ENCODE measurements at regions not wholly inside any gene's neighbourhood (a gene's known extent, or its start where the extent isn't known, plus 50 kb on each side); places are given as distances from the start of the nearest gene placed in this dataset.

DNA sequence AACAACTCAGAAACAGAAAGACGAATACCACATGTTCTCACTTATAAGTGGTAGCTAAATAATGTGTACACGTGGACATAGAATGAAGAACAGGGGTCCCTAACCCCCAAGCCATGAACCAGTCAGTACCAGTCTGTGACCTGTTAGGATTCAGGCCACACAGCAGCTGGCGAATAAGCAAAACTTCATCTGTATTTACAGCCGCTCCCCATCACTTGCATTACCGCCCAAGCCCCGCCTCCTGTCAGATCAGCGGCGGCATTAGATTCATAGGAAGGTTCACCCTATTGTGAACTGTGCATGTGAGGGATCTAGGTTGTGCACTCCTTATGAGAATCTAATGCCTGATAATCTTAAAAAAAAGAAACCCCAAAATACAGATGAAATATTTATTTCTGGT, 1128.7 kb downstream of the NLGN4X start:
- TF ChIP-seq POLR2AphosphoS5 (IDR thresholded peaks at IDR 0.05; ENCODE audit: low read depth), result no peak
- TF ChIP-seq, protein P1, sequence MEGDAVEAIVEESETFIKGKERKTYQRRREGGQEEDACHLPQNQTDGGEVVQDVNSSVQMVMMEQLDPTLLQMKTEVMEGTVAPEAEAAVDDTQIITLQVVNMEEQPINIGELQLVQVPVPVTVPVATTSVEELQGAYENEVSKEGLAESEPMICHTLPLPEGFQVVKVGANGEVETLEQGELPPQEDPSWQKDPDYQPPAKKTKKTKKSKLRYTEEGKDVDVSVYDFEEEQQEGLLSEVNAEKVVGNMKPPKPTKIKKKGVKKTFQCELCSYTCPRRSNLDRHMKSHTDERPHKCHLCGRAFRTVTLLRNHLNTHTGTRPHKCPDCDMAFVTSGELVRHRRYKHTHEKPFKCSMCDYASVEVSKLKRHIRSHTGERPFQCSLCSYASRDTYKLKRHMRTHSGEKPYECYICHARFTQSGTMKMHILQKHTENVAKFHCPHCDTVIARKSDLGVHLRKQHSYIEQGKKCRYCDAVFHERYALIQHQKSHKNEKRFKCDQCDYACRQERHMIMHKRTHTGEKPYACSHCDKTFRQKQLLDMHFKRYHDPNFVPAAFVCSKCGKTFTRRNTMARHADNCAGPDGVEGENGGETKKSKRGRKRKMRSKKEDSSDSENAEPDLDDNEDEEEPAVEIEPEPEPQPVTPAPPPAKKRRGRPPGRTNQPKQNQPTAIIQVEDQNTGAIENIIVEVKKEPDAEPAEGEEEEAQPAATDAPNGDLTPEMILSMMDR (conservative IDR thresholded peaks at IDR 0.05; ENCODE audit: low read depth in 2 of 2), result no peak
- TF ChIP-seq, protein P2, sequence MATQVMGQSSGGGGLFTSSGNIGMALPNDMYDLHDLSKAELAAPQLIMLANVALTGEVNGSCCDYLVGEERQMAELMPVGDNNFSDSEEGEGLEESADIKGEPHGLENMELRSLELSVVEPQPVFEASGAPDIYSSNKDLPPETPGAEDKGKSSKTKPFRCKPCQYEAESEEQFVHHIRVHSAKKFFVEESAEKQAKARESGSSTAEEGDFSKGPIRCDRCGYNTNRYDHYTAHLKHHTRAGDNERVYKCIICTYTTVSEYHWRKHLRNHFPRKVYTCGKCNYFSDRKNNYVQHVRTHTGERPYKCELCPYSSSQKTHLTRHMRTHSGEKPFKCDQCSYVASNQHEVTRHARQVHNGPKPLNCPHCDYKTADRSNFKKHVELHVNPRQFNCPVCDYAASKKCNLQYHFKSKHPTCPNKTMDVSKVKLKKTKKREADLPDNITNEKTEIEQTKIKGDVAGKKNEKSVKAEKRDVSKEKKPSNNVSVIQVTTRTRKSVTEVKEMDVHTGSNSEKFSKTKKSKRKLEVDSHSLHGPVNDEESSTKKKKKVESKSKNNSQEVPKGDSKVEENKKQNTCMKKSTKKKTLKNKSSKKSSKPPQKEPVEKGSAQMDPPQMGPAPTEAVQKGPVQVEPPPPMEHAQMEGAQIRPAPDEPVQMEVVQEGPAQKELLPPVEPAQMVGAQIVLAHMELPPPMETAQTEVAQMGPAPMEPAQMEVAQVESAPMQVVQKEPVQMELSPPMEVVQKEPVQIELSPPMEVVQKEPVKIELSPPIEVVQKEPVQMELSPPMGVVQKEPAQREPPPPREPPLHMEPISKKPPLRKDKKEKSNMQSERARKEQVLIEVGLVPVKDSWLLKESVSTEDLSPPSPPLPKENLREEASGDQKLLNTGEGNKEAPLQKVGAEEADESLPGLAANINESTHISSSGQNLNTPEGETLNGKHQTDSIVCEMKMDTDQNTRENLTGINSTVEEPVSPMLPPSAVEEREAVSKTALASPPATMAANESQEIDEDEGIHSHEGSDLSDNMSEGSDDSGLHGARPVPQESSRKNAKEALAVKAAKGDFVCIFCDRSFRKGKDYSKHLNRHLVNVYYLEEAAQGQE (IDR thresholded peaks at IDR 0.05; ENCODE audit: unreplicated experiment), result no peak
- TF ChIP-seq EZH2 (IDR thresholded peaks at IDR 0.05; ENCODE audit: low read depth, unreplicated experiment), result no peak
- TF ChIP-seq CREB1 (CRISPR knock-in tag; IDR thresholded peaks at IDR 0.05; ENCODE audit: low read depth), result no peak
- no peak for TF ChIP-seq EZH2phosphoT487 (IDR thresholded peaks at IDR 0.05; ENCODE audit: unreplicated experiment)
- TF ChIP-seq JUNB (IDR thresholded peaks at IDR 0.05; ENCODE audit: unreplicated experiment), result no peak
- no peak for TF ChIP-seq STAT1 (IDR thresholded peaks at IDR 0.05; ENCODE audit: unreplicated experiment)
- TF ChIP-seq, protein P3, sequence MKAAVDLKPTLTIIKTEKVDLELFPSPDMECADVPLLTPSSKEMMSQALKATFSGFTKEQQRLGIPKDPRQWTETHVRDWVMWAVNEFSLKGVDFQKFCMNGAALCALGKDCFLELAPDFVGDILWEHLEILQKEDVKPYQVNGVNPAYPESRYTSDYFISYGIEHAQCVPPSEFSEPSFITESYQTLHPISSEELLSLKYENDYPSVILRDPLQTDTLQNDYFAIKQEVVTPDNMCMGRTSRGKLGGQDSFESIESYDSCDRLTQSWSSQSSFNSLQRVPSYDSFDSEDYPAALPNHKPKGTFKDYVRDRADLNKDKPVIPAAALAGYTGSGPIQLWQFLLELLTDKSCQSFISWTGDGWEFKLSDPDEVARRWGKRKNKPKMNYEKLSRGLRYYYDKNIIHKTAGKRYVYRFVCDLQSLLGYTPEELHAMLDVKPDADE (IDR thresholded peaks at IDR 0.05), result no peak
- TF ChIP-seq ZNF331 (CRISPR knock-in tag; IDR thresholded peaks at IDR 0.05; ENCODE audit: low read depth), result no peak
